Neural crest cell (in vitro differentiated cells): ENCODE measurements at regions not wholly inside any gene's neighbourhood (a gene's known extent, or its start where the extent isn't known, plus 50 kb on each side); places are given as distances from the start of the nearest gene placed in this dataset.

Experiments used
- DNase-seq: peaks from one replicate; pipeline ENCODE4 v3.0.0; 2021; ENCODE audit warnings: low read depth, mixed read lengths, low spot score
- H3K27ac Mint-ChIP-seq: one replicate; pipeline ENCODE4 v1.8.0; 2021; ENCODE audit warnings: mild to moderate bottlenecking, mixed read lengths; ENCODE audit not compliant: unreplicated experiment
- H3K27me3 Mint-ChIP-seq: 2 replicates; pipeline ENCODE4 v1.8.0; 2021; ENCODE audit warnings: low read depth, mild to moderate bottlenecking, mixed read lengths
- H3K36me3 Mint-ChIP-seq: 2 replicates; pipeline ENCODE4 v1.8.0; 2021; ENCODE audit warnings: low read depth, mild to moderate bottlenecking, mixed read lengths
- H3K4me1 Mint-ChIP-seq: 2 replicates; pipeline ENCODE4 v1.8.0; 2021; ENCODE audit warnings: mixed read lengths
- H3K4me3 Mint-ChIP-seq: one replicate; pipeline ENCODE4 v1.8.0; 2021; ENCODE audit warnings: mild to moderate bottlenecking, mixed read lengths
- H3K9me3 Mint-ChIP-seq: 2 replicates; pipeline ENCODE4 v1.8.0; 2021; ENCODE audit warnings: mixed read lengths
- TF ChIP-seq, protein P1 (sequence below): fragments of 200-600 bp; sonication (generic); conservative IDR thresholded peaks from 2 replicates; pipeline ENCODE4 v1.5.0; 2021; ENCODE audit warnings: antibody characterized with exemption, mild to moderate bottlenecking

DNA sequence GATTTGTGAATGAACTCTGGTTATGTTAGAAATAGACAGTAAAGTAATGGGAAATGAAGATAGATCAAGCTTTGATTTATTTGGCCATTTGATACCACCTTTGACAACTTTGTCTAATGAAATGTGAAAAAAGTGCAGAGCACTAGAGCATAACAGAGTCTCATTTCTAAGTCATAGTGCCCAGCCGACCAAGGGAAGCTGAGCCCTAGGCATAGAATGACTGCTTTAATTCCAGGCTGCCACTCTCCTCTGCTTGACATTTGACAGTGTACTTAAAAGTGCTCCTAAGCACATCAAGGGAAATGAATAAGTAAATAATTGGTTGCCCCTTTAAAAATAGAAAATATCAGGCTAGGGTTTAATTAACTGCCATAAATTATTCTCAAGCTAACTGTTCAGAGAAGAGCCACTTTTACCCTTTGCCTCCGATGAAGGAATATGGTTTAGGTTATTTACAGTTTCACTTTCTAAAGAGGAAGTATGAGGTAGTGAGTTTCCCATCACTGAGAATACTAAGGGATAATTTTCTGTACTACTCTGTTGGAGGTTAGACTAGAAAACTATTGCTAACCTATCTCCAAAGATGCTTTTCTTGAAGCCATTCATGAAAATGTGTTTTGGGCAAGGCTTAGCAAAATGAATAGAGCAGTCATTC is 591.6 kb downstream of the REEP3 start:
- Mint-ChIP-seq H3K27ac (no peak overlapping the region), H3K4me1 (no peaks in the 10 kb centered on the region), H3K36me3 (no peaks in the 10 kb centered on the region), H3K27me3 (no peaks in the 10 kb centered on the region), H3K4me3 (no peak overlapping the region), H3K9me3 (no peaks in the 10 kb centered on the region)
- no peak for DNase-seq
- TF ChIP-seq, protein P1, sequence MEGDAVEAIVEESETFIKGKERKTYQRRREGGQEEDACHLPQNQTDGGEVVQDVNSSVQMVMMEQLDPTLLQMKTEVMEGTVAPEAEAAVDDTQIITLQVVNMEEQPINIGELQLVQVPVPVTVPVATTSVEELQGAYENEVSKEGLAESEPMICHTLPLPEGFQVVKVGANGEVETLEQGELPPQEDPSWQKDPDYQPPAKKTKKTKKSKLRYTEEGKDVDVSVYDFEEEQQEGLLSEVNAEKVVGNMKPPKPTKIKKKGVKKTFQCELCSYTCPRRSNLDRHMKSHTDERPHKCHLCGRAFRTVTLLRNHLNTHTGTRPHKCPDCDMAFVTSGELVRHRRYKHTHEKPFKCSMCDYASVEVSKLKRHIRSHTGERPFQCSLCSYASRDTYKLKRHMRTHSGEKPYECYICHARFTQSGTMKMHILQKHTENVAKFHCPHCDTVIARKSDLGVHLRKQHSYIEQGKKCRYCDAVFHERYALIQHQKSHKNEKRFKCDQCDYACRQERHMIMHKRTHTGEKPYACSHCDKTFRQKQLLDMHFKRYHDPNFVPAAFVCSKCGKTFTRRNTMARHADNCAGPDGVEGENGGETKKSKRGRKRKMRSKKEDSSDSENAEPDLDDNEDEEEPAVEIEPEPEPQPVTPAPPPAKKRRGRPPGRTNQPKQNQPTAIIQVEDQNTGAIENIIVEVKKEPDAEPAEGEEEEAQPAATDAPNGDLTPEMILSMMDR, result no peak

DNA sequence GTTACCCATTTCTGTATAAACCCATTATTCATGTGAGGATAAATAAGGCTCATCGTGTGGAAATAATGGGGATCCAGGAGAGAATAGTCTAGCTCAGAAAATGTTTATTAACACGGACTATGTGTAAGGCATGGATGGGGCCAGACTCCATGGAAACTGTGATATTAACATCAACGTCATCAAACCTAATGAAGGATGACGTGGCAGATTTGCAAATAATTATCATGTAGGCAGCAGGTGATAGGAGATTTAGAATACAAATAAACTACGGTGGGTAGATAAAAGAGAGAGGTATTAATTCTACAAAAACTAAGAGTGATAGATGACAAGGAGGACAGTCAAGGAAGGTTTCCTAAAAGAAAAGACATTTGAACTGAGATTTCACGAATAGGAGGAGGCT is 592.2 kb downstream of the REEP3 start:
- Mint-ChIP-seq H3K27ac (no peak overlapping the region), H3K9me3 (no peaks in the 10 kb centered on the region), H3K36me3 (no peaks in the 10 kb centered on the region), H3K4me1 (no peaks in the 10 kb centered on the region), H3K4me3 (no peak overlapping the region), H3K27me3 (no peaks in the 10 kb centered on the region)
- TF ChIP-seq, protein P1, result no peak
- no peak for DNase-seq

DNA sequence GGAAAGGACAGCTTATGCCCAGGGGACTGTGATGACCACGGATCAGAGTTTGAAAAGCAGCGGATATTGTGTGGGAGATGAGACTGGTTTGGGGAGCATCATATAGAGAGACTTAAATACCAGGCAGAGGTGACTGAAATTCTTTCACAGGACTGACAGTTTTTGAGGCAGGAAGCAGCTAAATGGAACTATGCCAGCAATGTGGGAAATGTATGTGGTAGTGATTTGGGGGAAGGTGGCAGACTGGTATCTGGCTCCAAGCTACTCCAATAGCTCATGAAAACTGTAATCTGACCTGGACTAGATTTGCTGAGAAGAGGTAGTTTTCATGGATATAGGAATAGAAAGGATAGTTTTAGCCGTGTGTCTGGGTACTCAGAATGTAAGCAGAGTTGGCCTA is 592.6 kb downstream of the REEP3 start:
- no peak overlapping the region for H3K27ac Mint-ChIP-seq

DNA sequence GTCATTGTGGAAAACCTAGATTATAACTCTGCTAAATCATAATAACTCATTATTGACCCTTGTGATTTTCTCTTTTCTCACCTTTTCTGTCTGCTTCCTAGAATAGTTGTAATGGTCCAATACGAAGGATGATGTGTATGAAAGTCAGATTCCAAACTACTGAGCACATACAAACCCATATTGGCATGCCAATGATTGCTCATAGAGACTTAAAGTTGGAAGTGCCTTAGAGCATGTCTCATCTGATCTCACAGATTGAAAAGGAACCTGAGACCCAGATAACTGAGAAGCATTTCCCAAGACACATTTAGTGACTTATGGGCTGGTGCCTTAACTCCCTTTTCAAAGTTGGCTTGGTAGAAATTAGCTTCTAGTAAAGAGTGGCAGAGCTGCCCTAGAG is 594.3 kb downstream of the REEP3 start:
- DNase-seq, result no peak
- Mint-ChIP-seq H3K27me3 (no peaks in the 10 kb centered on the region), H3K4me3 (no peak overlapping the region), H3K9me3 (no peaks in the 10 kb centered on the region), H3K36me3 (no peaks in the 10 kb centered on the region), H3K4me1 (peaks cover 5% of the 10 kb centered on the region), H3K27ac (no peak overlapping the region)
- TF ChIP-seq, protein P1, result no peak

More for the DNA sequence above, 592.6 kb downstream of the REEP3 start:
- TF ChIP-seq, protein P1, result no peak
- DNase-seq, result no peak
- Mint-ChIP-seq H3K27me3 (no peaks in the 10 kb centered on the region), H3K36me3 (no peaks in the 10 kb centered on the region), H3K4me3 (no peak overlapping the region), H3K9me3 (no peaks in the 10 kb centered on the region), H3K4me1 (no peaks in the 10 kb centered on the region)

DNA sequence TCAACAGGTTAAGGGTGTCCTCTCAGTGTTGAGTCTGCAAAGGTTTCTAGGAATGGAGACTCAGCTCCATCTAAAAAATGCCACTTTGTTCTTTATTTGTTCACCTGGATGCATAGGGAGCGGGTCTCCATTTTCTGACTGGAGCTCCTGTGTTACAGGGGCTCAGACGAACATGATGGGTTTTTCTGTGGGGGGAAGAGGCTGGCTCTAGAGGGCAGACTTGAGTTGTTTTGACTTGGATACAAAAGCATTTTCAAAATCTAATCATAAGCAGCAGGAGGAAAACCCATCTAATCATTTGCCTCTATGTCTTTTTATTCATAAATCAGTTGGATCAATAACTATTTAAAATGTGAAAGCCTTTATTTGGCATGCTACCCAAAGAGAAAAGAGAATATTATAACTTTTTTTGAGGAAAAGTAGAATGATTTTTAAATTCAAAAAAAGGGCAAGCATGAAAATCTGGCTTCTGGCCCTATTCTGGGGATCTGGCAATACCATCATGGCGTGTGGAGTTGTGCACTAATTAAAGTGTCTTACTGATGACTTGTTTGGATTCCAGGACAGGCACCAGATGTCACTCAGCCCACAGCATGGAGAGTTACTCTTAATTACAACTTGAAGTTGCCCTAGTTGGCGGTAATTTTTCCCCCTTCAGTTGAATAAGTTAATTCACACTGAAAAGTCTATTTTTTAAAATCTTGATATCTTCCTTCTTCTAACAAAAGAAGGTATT is 594.9 kb downstream of the REEP3 start:
- no peak overlapping the region for H3K27ac Mint-ChIP-seq
- DNase-seq, result peak; percentile 38
- TF ChIP-seq, protein P1, result peak; percentile 65
- peaks cover 5% of the 10 kb centered on the region for H3K4me1 Mint-ChIP-seq
- H3K27me3 Mint-ChIP-seq, result no peaks in the 10 kb centered on the region
- H3K4me3 Mint-ChIP-seq, result no peak overlapping the region
- H3K9me3 Mint-ChIP-seq, result no peaks in the 10 kb centered on the region
- H3K36me3 Mint-ChIP-seq, result no peaks in the 10 kb centered on the region
